NCI-H69 (cell line): ENCODE measurements at regions not wholly inside any gene's neighbourhood (a gene's known extent, or its start where the extent isn't known, plus 50 kb on each side); places are given as distances from the start of the nearest gene placed in this dataset.

Source experiments
- DNase-seq: peaks from one replicate; lab custom pipeline; 2025; lab: John Stamatoyannopoulos, UW

DNA sequence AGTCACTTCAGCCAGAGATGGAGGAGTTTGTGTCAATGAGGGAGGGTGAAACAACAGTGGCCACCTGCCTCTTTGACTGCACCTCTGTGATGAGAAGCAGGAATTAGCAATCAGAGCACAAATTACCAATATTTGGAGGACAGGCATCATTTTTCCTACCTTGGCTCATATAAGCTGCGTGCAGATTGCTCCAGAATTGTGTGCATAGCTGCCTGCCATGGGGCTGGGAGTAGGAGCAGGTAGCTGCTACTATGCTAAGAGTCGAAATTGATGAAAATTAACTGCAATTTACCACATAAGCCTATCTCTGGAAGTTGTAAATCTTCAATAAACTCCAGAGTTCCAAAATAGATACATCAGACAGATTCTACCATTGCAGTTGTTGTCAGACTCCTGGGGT is 167.5 kb upstream of the HTR2A start:
- no peak for DNase-seq

DNA sequence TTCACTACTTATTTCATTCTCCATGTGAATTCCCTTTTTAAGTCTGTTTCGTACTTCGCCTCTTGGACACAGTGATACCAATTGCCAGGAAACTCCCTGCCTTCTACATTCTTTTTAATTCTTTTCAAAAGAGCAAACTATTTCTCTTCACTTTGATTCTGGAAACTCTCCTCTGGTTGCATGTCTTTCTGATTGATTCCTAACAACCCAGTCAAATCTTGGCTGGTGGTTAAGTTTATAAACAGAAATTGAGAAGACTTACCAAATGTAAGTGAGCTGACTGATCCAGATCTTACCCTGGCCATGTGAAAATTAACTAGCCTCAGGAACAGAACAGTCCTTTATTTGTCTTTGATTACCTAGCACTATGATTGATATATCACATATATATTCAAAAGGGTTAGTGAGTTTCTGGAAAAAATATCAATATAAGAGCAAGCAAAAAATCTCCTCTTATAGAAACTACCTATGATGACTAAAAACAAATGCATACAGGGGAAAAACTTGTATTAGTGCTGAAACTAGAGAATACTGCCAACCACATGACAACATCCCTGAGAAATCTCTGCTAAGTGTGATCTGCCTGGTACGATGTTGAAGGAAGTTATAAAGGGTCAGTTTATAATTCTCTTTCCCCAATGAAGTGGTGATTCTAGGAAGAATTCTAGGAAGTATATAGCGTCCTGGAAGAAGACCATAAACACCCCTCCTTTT is 152.6 kb upstream of the HTR2A start:
- DNase-seq, result no peak

DNA sequence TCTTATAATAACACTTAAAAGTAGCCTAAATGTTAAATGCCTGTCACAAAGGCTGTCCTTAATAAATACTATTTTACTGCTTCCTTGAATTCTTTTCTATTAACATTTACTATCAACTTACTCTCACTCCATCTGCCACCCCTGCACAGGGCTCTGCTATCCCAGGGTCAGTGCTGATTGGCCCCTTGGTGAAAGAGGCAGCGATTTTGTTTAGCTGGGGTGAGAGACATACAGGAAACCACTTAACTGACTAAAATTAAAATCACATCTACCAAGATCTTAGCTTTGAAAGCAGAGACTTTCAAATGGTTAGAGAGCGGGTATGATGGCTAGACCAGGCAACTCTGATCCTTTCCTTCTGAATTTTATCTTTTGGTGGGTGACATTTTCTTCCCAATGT is 149.9 kb upstream of the HTR2A start:
- no peak for DNase-seq

DNA sequence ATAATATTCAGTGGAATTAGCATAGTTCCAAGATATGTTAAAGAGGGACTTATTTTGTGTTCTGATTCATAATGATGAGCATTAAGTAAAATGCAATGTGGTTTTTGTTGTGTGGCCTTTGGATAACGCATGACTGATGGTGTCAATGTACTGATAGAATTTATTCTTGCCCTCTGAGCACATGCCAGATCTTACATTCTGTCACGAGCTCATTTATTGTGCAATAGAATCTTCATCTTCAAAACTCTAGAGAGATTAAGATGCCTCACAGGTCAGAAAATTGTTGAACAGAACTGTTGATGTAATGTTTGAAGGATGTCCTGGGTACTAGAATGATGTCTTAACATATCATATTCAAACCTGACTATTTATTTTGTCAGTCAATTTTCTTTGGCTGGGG is 148.0 kb upstream of the HTR2A start:
- DNase-seq, result no peak

DNA sequence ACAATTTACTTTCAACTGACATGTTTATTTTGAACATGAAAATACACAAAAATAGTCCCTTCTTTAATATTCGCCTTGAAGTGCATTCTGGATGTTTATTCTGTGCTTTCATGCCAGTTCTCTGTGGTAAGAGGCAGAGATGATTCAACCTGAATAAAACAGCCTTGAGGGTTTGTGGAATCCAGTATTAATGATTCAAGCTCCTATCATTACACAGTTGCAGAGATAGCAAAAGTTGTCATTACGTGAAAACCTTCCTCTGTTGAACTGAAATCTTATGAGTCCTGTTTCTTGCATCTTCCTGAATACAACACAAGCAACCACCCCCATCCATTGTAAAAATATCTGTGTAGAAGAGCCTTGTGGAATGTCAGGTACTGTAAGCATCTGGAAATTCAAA is 142.3 kb upstream of the HTR2A start:
- DNase-seq, result no peak

DNA sequence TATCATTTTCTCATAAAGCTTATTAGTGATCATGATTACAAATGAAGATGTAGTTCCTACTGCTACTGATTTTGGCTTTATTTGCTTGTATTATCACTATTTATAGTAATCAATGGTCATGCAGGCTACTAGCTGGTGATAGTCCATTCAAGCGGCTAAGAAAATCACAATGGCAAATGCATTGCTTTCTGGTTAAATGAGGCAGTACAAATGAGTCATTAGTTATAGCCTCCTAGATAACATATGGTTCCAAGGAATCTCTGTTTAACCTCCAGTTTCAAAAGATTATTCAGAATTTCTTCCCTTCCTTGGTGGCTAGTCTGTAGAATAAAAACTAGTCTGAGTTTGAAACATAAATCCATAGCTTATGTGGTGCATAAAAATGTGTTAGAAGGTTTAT is 141.3 kb upstream of the HTR2A start:
- DNase-seq, result no peak

DNA sequence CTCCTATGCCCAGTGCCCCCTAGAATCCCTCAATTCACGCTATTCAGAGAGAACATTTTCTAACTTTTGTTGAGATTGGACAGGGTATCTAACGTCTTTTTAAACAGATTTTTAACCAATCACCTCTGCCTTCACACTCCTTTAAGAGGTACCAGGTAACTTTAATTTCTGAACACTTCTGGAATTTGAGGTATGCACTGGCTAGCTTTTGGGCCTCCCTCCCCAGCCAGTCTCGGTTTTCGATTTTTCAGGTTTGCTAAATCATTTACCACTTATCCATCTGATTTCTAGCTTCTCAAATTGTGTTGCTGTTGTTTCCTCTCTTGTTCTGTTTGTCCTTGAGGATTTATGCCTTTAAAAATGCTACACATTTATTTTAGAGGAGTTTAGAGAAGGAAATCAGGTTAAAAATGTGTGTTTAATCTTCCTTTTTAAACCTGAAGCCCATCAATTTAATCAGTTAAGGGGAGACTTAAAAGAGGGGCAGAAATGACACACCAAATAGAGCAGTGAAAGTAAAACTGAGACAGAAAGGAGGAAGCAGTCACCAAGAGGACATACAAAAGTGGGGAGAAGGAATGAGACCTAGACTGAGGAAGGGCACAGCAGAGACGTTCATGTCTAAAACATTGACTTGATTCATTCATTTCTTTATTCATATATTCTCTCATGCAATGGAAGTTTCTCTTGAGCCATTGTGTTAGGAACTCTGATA is 139.6 kb upstream of the HTR2A start:
- DNase-seq, result no peak

DNA sequence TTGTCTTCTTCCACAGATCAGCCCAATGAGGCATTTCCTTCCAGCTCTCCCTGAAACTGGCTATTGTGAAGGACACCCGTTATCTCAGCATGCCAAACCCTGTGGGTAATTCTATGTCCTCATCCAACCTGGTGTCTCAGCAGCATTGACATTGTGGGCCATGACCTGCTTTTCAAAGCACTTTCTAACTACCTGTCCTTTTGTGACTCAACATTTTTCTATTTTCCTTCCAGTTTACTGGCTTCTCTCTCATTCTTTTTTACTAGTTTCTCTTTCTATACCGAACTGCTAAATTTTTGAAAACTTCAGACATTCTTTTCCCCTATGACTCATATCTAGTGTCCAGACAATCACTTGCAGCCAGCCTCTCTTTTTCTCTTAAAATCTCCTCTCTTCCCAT is 136.4 kb upstream of the HTR2A start:
- DNase-seq, result no peak

DNA sequence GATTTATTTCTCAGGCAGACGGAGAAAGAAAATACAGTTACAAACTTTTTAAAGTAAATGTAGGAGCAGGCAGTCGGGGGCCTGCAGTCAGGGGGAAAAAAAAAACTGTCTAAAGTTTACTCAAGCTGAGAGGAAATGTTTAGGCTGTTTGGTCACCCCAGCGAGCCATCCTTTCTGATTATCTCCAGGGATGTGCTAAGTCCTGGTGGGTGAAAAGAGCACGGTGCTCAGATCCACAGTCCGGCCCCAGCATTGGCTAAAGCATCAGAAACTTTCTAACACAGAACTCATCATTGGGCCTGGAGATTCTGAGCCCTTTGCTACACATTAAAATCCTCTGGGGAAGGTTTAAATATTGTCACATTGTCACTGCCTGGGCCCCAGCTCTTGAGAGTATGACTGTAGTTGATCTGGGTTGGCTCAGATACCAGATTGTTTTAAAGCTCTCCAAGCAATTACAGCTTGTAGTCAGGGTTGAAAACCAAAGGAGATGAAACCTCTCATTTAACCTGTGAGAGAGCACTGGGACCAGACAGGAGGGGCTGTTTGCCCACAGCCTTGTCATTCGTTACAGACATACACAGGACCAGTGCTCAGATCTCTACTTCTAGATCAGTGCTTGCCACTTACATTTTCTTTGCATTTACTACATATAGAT is 131.1 kb upstream of the HTR2A start:
- no peak for DNase-seq

DNA sequence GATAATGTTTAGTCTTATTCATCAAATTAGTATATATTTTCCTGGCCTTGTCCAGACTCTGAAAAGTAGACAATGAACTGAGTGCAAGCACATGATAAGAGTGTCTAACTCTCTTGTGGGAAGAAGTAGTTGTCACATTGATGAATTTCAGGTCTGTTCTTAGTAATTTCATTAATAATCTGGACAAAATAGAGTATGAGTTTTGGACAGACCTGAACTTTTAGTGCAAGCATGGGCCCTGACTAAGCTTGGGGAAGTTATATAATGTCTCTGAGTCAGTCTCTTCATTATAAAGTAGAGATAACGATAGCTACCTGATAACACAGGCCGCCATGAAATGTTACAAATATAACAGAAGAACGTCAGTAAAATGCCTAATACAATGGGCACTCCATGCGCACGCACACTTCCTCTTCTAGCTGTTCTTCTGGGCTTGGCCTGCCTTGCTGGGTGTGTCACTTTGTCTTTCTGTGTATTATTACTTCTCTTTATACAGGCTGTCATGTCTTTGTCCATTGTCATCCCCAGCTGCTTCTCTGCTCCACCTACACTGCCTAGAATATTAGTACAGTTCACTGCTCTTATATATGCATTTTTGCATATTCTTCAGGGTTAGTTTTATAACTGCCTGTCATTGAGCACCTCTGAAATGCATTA is 129.1 kb upstream of the HTR2A start:
- no peak for DNase-seq

DNA sequence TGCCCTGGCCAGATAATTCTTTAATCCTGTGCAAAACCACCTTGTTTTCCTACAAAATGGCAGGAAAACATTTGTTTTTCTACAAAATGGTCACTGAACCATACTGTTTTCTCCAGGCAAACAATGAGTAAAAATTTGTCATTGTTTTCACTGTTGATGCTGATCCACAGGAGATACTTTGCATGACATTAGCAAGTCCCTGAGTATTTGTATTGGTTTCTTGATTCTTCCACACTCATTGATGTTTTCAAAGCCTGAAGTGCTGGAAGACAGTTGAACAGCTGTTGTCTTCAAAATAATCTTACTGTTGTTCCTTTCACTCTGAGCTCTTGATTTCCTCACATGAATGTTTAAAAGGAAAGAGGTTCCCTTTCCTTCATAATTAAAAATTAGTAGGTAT is 123.1 kb upstream of the HTR2A start:
- DNase-seq, result no peak

DNA sequence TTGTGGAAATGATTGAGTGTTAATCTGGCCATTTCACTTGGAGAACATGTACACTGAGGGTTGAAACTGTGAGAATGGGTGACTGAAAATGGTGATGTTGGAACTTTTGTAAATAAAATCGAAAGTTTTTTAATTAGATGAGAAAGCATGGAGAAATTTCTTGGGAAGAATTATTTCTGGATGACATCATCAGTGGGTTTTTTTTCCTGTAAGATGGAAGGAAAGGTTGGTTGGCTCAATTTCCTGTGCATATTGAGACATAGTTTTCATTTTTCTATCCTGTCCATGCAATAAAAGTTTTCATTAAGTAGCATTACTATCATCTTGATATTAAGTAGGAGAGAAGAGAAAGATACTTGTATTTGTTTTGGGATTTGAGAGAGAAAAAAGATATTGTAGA is 120.6 kb upstream of the HTR2A start:
- DNase-seq, result no peak

DNA sequence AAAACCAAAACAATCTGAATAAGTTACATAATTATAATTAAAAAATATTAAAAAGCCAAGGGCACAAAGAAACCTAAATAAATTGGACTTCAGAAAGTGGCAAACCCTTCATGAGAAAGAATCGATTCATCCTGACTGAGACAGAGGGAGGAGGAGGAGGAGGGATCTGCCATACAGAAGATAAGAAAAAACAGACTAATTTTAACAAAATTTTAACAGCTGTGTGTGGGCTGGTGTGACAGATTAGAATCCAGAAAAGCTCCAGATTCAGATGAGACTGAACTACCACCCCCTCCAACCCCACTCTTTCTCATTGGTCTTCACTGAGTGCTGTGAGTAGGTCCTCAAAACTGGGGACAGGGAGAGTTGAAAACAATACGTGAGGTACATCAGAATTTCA is 111.5 kb upstream of the HTR2A start:
- no peak for DNase-seq

DNA sequence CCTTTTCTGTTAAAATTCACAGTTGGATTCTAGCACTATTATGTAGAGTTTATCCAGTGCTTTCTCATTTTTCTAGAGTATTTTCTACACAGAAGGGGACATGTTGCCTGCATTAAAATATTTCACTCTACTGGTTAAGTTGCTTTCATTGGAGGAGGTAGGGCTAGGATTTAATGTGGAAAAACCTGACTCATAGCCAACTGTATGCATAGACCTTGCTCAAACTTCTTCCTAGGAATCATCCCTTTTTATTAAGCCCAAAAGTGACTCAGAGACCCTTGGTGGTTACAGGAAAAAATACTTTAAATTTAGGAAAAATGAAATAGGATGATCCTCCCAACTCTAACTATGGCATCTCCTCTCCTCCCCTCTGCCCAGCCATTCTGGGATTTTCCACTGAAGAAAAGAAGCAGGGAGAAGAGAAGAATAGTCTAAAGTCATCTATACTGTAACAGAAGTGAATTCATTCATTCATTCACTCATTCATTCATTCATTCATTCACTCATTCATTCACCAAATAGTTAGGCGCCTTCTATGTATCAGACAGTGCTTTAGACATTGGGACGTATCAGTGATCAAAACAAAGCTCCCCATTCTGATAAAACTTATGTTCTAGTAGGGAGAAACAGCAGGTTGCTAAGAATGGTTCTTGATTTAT is 109.0 kb upstream of the HTR2A start:
- DNase-seq, result no peak

DNA sequence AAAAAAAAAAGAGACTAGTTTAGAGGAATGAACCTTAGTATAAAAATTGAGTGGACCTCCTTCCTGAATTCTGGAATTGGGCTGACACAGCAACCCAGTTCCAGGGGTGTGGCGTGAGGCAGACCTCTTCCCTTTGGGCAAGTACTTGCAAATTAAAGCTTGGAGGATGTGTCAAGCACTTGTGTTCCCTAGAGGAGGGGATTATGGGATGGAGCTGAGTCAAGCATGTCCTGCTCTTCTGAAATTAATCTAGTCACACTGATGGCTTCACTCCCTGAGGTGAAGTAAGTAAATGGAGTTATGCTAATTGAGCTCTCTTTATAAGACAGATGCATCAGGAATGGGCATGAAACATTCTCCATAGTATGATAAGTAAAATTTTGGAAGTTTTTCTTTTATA is 107.7 kb upstream of the HTR2A start:
- no peak for DNase-seq

DNA sequence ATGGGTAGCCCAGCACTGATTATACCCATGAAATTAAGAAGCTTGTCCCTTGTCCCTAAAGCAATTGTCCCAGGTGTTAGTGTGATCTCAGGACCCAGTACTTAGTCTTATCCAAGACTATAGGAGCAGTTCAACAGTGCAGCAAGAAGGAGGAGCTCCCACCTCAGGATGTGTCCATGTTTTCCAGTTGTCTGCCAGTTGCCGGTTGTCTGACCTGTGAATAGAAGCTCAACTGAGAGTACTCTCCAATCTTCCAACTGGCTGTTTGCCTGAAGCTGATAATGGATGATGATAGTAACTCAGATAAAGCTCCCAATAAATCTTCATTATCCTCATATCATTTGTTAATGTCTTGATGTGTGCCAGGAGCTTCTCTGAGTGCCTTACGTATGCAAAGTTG is 107.2 kb upstream of the HTR2A start:
- DNase-seq, result no peak

DNA sequence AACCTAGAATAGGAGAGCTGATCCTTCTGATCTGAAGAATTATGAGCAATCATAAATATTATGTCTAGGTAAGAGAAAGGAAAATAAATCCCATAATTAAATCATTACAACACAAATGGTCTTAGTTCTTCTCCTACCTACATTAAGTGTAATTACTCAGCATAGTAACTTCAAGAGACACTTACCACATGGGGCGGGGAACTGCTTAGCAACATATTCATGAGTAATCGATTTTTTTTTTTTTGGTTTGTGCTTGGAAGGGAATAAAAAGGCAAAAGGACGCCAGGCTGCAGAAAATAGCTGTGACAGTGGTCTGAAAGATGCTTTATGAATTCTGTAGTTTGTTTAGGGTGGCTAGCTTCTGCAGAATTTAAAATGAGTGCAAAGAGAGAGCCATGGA is 103.3 kb upstream of the HTR2A start:
- no peak for DNase-seq

DNA sequence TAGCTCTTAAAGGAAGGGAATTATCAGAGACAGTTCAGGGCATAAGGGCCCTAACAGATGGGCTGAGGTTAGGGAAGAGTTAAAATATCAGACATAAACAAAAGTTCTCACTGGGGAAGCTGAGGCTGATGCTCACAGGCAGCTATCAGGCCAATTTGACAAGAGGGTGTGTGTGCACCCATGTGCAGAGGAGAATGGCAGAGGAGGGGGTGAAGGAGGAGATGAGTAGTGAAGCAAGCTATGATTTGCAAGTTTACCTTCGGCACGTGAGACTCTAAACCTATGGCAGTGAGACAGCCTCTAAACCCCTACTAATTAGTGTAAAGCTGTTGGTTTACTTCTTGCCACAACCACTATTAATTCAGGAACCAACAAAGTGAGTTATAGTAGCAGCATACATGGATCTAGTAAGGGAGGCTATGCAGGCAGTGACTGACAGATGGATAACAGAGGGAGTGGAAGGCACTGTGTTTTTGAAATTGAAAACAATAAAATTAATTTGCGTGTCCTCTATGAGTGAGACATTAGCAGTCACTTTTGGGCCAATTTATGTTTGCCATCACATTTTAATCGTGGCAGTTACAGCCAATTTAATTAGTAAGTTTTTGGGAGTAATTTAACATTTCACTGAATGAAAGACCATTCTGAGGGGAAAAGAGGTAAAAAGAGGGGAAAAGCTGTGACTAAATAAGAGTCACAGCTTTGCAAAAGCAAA is 99.6 kb upstream of the HTR2A start:
- DNase-seq, result no peak

DNA sequence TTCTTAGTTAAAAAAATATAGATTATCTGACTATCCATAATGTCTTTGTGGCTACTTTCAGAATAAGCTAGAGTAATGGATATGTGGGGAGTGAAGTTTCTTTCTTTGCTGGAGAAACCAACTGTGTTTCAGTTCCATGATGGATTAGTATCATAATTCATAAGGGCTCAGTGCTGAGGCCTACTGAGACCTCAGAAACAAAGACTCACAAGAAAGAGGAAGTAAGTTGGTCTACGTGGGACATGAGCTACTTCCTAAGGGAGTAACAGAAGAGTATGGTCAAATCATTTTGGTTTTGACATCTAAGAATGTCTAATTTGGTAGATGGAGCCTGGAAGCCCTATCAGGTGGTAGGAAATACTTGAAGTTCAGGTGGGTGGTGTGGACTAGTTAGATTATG is 99.0 kb upstream of the HTR2A start:
- DNase-seq, result no peak

DNA sequence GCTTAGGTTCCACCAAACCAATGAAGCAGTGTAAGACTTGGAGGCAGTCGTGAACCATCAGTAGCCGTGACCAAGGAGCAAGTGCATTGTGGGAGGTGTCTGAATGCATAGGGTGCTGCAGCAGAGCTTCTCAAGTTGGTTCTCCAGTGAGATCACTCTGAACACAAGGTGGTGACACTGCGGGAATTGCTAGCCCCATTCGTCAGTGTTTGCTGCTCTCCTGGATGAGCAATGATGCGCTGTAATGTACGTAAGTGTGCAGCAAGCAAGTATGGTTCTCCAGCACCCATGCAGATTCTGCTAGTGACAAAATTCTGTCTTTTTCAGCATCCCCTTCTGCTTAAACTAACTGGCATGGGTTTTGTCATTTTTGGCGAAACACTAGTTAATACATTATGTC is 97.6 kb upstream of the HTR2A start:
- no peak for DNase-seq

DNA sequence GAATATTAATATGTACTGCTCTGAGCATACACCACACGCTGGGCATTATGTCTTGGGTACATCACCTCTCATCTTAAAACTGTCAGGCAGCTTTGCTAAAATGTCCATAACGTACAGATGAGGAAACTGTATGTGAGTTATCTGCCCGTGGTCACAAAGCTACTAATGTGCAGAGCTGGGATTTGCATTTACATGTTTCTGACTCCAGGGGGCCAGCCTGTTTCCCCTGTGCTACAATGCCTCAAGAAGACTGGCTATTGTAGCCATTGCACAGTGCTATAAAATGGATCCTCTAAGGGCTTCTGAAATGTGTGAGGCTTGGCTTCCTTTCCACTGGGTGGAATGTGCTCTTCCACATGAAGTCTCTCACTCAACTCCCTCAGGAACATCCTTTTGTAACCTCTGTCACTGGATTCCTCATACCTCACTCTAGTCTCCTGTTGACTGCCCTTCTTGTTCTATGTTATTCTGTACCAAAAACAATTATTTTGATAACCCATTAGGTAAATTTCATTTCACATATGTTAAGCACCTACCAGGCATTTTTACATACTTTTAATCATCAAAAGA is 95.6 kb upstream of the HTR2A start:
- DNase-seq, result peak; percentile 2
